ENCODE measurements at regions not wholly inside any gene's neighbourhood (a gene's known extent, or its start where the extent isn't known, plus 50 kb on each side); places are given as distances from the start of the nearest gene placed in this dataset.
A peak's percentile ranks its signal among the peaks of the same experiment; 100 is the strongest.

DNA sequence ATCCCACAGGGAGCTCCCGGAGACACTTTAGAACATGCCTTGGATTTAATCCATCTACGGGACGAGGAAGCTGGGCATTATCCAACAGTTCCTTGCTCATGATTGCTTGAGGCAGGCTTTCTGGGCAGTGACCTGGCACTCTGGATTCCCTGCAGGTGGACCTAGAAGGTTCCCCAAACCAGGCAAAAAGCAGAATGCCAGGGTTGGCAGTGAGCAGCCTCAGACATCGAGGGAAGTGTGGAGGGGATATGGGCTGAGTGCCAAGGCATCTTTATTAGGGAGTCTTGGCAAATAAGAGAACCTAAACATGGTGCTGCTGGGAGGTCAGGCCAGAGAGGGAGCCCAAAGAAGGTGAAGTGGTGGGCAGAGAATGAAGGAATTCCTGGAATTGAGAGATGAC is 158.5 kb downstream of the CD83 start:
- DNase-seq = no peak

DNA sequence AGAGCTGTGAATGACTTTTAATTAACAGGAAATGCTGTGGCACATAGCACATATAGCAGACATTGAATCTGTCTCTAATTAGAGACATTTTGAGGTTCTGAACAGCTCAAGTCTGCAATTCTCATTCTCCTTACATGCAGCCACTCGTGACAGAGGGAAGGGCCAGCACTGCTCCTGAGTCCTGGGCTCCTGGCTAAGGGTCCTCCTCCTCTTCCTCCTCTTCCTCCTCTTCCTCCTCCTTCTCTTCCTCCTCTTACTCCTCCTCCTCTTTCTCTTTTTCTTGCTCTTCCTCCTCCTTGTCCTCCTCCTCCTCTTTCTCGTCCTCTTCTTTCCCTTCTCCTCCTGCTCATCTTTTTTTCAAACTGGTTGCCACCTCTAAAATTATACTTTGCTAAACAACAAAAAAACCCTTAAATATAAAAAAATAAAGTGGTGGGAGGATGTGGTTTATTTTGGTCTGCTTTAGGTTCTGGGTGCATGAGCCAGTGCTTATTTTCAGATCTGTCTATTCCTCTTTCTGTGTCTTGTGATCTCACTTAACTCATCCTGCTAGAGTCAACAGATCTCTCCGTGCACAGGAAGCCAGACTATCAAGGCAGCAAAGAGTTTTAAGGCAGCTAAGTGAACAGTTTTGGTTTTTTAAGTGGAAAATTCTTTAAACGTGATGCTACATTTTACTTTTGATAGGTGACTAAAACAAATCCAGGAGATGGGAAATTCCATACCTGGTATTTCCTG is 159.3 kb downstream of the CD83 start:
- peak; percentile 60 for DNase-seq

DNA sequence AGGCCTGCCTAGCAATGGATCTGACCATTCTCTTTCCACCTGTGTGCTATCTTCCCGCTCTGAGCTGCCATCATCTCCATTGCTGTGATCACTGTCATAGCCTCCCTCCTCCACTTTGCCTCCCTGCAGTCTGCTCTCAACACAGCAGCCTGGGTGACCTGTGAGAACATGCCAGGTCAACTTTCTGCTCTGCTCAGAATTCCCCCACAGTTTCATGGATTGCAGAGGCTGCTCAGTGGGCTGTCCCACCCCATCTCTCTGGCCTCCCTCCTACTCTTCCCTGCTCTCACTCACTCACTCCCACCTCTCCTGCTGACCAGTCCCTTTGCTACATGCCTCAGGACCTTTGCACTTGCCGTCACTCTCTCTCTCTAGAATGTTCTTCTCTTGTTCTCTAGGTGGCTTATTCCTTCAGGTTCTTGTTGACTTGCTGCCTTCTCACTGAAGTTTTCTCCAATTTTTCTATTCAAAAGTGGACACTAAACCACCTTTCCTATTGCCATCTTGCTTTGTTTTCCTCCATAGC is 159.9 kb downstream of the CD83 start:
- no peak for DNase-seq

DNA sequence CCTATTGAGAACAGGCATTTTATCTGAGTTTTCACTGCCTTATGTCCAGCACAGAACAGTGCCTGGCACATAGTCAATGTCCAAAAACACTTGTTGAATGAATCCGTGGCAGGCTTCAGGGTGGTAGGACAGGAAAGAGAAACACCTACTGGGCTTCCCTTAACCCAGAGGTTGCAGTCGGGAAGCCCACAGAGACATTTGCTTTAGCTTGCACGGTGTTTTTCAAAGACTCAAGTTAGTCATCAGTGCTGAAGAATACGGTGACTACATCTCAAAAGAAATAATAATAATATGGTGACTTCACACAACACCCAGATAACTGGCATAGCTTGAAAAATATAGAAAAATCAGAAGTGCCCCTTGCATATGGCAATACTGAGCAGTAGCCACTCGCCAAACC is 160.4 kb downstream of the CD83 start:
- no peak for DNase-seq

DNA sequence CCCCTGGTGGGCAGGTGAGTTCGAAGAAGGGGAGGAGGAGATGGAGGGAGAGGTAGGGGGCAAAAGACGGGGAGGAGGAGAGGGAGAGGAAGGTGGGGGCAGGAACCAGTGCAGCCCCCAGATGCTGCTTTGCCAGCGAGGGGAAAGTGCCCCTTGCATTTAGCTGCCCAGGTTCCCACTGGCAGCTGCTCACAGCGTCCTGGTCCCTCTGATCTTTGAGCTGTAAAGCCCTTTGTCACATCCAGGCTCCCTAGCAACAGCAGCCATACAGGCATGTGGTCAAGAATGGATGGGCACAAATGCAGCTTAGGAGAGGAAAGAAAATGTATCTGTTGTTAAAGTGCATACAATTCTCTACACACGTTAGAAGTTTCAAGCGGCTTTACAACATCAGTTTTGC is 160.9 kb downstream of the CD83 start:
- DNase-seq = no peak

DNA sequence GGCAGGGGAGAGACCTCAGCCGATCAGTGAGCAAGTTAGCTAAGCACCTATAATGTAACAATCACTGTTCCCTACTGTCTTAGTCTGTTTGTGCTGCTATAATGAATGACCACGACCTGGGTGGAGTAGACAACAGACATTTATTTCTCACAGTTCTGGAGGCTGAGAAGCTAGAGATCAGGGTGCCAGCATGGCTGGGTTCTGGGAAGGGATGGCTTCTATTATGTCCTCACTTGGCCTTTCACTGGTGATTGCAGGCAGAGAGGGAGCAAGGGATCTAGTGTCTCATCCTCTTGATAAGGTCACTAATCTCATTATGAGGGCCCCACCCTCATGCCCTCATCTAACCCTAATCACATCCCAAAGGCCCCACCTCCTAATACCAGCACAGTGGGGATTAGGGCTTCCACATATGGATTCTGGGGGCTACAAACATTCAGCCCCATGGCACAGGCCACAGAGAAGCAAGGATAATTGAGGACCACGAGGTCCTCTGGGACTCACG is 162.5 kb downstream of the CD83 start:
- no peak for DNase-seq

DNA sequence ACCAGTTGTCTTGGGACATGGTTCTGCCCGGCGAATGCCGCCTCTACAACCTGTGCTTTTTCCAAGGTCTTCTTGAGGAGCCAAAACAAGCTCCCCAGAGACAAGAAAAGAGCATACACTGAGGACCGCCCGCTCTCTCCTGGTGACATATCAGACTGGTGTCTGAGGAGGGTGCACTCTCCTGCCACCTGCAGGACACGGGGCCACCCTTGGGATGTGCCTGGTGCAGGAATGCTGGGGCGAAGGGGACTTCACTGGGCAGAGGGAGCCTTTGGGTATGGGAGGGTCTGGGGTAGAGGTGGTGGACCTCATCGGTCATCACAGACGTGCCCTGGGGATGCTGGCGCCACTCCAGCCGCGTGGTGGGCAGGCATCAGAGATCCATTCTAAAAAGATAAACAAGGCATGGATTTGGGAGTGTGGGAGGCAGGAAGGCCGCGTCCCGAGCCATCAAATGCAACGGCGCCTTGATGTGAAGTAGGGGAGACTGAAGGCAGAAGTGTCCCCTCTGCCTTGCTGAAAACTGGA is 163.3 kb downstream of the CD83 start:
- DNase-seq = no peak

DNA sequence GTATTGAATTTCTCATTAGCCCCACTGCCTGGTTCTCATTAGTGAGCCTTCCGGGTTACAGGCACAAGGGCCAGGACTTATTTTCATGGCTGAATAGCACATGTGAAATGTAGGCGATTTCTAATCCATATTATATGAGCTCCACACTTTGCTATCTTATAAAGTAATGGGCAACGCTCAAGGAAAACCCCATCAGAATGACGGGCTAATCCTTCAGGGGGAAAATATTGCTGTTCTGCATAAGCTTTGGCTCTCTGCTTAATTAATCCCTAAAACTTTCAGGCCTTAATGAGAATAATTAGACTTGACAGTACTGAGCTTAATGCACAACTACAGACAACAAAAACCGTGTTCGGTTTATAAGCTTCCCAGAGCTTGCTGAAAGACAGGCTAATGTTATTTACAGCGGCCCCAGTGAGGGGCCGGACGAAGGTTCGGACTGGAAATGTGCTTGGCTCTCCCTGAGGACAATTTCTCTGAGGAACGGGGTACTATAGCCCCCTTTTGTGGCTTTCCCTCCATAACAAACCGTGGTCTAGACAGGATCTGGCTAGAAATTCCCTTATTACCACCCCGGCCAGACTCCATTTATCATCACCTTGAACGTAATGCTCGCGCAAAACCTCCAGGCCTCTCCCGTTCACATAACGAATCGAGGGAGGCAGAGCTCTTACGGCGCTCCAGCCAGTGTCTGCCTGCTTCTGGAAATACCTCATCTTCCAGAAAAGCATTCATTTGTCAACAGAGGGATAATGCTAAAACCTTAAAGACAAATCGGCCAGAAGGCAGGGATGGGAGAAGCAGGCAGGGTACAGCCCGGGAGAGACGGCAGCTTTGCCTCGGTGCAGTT is 164.5 kb downstream of the CD83 start:
- no peak for DNase-seq

DNA sequence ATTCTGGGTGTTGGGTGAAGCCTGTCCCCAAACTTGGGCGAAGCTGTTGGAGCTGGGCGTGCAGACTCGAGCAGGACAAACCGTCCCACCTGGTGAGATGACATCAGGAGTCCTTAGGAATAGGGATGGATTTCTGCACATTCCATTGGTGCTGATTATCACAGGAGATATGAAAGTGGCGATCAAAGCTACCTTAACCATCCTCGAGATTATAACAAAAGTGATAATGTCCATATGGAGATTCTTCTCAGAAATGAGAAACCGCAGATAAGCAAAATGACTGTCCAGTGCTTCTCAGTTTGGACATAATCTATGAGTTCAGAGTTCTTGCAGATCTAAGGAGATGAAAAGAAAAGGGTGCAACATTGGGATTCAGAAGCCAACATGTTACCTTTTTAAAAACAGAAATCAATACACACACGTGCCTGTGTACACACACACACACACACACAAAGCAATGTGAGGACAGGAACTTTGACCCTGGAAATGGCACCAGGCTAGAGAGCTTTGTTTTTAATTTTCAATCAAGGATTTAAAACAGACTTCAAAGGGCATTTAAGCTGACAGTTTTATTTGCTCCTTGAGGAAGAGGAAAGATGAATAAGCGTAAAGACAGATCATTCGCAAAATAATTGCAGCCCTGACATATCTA is 165.4 kb downstream of the CD83 start:
- DNase-seq = no peak

DNA sequence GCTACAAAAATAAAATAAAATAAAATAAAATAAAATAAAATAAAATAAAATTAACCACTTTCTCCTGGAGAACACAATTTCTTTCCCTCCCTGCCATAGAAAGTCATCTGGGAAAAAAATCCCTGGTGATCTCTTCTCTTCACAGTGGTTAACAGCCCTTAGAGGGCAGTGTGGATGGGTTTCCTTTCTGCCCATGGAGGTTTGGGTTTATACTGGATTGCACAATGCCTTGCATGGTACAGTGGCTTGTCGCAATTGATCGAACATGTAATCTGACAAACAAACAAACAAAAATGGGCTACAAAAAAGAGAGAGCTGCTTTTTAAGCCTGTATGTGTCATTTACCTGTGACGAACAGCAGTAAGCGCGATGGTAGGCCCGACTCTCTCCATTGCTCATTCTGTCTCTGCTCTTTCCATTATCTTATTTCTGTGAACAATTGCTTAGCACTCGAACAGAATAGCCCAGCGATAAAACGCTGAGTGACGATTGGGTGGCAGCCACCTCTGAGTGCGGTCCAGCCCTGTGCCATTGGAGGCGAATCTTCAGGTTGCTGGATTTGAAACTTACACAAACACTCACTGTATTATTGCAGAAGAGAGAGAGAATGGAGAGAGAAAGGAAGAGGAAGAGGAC is 166.1 kb downstream of the CD83 start:
- DNase-seq = no peak

DNA sequence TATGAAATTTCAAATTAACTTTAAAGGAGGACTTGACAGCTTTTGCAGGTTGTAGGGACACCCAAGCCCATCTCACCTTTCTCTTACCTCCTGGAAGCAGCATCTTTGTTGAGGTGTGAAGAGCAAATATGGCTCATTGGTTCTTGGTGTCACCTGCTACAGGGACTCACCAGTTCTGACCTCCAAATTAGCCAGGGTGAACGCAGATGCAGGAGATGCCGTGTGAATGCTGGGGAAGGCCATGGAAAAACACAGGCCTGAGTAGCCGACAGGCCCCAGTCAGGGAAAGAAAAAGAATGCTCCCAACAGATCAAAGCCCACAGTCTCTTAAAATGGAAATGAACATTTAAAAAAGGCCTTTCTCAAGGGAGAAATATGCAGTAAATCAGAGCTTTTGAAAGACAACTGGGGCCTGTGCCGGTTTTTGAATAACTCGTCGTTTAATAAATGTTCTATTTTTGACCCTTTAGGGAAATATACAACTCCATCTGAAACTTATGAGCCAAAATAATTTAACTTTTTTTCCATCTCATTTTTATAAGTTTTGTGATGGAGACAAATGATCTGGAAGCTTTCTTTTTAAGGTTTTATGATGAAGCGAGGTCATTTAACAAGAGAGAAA is 167.5 kb downstream of the CD83 start:
- DNase-seq = no peak

DNA sequence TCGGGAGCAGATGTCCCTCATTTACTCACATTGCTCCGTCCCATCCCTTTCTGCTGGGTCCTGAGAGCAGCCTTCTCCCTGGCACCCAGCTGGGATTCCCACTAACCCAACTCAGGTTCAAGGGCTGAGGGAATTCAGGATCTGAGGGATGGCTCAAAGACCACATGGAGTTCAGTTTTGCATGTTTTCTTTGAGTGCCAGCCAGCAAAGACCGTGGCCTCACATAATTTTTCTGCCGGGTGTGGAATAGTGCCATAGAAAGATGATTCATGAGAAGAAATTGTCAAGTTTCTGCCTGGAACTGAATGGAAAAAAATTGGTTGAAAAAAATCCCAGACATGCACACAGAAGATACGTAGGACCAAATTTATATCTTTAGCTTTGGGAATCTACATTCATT is 168.6 kb downstream of the CD83 start:
- DNase-seq = no peak

DNA sequence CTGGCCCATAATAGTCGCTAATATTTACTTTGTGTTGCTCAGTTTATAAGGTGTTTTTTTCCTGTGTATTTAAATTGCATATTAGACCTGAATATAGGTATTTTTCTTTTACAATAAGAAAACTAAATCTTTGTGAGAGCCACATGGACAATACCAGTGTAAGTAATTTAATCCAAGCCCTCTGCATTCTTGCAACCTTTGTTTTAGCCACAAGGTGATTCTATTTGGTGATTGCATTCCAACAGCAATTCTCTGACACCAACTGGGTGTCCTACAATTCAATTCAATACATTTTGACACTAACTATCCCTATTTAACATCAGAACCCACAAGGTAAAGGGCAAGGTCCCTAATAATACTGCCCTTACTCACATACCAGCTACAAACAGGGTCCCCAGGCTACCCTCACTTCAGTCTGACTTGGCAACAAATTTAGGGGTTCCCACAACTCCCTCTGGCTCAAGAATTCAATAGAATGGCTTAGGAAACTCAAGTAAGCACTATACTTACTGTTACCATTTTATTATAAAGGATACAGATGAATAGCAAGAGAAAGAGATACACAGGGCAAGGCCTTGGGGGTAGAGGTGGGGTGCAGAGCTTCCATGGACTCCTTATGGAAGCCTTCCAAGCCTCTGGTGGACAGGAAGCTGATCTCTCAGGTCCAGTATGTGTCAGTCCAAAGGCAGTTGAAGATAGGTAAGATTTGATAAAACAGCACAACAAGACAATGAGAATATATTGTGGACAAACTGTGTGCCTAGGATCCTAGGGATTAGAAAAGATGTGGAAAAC is 169.3 kb downstream of the CD83 start:
- no peak for DNase-seq

DNA sequence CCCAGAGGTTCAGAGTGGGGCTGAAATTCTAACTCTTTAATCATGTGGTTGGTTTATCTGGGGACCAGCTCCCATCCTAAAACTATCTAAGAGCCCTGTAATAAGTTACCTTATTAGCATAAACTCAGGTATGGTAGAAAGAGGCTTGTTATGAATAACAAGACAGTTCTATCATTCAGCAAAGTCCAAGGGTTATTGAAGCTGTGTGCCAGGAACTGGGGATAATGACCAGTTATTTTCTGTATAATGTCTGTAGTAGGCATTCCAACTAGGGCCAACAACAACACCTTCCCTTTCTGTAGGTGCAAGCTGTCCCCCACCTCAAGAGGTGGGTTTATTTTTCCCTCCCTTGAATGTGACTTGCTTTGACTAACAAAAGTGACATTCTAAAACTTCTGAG is 170.1 kb downstream of the CD83 start:
- no peak for DNase-seq

DNA sequence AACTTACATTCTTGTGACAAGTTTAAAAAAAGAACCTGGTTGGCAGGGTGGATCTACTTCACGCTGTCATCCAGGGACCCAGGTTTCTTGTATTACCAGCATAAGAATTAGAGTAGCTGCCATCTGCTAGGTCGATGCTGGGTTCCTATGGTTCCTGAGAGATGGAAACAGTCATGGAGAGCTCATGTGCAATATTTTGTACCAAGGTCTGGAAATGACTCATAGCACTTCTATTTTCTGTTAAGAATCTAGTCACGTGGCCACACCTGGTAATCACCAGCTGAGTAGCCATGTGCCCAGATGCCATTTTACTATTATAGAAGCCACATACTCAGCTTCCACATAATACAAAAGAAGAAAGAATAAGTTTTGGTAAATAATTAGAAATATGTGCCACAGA is 171.3 kb downstream of the CD83 start:
- DNase-seq = no peak

DNA sequence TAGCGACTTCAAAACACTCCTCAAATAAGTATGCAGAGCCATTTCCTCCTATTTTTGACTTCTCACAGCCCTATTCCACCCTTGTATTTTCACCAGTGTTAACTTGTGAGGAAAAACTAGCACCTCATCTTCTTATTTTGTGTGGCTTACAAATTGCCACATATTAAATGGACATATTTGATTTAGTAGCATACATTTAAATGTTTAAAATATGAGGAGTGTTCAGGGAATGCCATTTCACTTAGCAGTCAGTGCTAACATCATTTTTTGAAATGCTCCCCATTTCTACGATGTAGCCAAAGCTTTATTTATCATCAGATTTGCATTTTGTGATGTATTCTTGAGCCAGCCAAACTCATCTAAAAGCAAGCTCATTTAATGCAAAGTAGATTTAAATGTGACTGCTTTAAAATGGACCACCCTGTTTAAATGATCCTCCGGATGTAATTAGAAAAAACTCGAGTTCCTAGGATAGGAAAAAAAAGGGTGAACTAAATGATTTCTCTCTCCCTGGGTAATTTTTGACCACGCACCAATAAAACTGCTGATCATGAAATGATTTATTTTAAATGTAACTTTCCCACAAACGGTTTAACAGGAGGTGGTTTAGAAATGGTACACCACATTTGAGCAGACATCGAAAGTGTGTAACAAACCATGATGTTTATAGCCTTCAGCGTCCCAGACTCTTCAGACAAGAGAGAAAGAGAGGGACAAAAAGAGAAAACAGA is 172.6 kb downstream of the CD83 start:
- no peak for DNase-seq

DNA sequence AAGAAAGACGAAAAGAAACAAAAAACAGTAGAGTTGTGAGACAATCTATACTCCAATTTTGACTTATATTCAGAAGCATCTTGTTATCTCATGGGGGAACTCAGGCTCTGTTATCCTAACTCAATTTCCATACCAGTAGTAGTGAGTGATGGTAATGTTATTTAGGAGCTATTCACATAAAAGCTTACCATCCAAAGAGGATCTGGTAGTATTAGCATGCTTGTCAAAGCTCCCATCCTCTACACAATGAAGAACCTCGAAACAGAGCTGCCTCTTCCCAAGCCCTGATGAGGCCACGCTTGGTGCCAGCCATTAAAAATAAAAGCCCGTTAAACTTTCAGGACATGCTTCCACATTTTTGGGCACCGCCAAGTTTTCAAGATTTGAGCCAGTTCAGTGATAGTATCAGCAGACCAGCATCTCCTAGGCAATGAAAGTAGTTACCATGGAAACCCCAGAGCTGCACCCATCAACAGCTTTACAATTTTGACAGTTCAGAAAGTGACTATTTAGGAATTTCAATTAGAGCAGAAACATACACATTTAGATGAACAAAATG is 173.3 kb downstream of the CD83 start:
- no peak for DNase-seq

DNA sequence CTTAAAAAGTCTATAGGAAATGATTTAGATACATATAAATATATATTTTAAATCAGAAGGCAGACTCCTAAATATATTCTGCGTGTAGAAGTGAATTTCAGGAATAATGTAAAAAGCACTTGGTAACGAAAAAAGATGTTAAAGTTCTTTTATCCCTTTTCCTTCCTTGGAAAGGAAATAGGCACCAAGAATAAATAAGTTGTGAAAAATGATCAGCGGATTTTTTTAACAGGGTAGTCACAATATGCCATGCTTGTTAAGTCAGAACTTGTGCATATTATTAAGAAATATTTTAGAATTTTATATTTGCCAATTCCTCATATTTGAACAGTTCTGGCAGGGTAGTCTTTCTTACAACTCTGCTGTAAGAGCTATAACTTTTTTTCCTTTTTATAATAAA is 173.8 kb downstream of the CD83 start:
- DNase-seq = no peak

DNA sequence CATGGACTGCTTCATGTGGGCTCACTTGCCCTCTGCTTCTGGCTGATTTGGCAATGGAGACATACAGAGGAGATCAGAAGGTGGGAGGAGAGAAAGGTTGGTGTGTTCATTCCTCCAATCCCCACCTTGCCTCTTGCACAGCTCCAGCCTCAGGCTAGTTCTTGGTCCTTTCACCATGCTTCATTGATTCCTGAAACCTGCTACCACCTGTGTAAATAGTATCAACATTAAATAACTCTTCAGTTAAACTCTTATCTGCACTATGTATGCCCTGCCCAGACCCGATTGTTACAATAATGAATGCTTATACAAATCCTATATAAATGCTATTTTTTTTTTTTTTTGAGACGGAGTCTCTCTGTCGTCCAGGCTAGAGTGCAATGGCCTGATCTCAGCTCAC is 174.5 kb downstream of the CD83 start:
- DNase-seq = no peak

DNA sequence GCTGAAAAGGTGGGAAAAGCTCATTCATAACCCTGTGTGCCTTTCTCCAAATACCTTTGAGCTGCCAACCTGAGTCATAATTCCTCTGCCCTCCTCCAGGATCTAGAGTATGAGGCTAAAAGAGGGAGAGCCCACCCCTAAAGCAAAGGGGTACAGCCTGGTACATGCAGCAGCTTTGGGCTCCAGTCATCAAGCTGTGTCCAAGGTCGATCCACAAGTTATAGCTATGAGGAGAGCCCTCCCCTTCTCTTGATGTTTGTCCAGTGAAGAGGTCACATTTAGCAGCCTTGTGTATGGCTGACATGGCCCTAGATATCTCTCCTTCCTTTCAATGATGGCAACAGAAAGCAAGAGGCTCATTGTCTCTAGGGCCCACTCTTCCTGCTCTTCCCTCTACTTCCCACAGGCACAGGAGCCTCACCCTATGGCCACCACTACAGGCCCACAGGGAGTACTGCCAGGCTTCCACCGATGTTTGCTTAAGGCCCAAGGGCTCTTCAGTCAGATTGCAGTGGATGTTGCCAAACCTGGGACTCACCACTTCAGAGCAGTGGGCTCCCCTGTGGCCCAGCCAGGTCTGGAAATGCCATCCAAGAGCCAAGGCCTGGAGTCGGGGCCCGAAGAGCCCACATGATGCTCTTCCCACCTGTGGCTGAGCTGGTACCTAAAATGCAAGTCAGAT is 176.8 kb downstream of the CD83 start:
- DNase-seq = no peak

Data from CD4-positive, alpha-beta T cell treated with Interleukin-21 for 1 hour (primary cell).